ENCODE measurements at regions not wholly inside any gene's neighbourhood (a gene's known extent, or its start where the extent isn't known, plus 50 kb on each side); places are given as distances from the start of the nearest gene placed in this dataset.

GRCh38 chr2:74735009-74735408 lies 81.0 kb downstream of the SEMA4F start:
- TF ChIP-seq CTCF (IDR thresholded peaks at IDR 0.05) = no peak
- no peak for TF ChIP-seq POLR2A (IDR thresholded peaks at IDR 0.05)

All from body of pancreas (tissue), 4 donors.